ENCODE measurements at regions not wholly inside any gene's neighbourhood (a gene's known extent, or its start where the extent isn't known, plus 50 kb on each side); places are given as distances from the start of the nearest gene placed in this dataset.

- Mint-ChIP-seq H3K9me3 (peaks cover 11% of the 10 kb centered on the region), H3K27me3 (no peaks in the 10 kb centered on the region), H3K4me1 (ENCODE audit: low read depth) (no peaks in the 10 kb centered on the region), H3K27ac (no peak overlapping the region), H3K4me3 (no peak overlapping the region), H3K36me3 (ENCODE audit: low read depth) (no peaks in the 10 kb centered on the region)
- POLR2A ChIA-PET: no interaction called here
- intact Hi-C loops (cut with micrococcal nuclease): no loop called here
- DNase-seq: no peak
- CTCF ChIA-PET: no interaction called here
- no peak for ATAC-seq
- no peak for TF ChIP-seq CTCF (IDR thresholded peaks at IDR 0.05)
Measured at GRCh38 chr10:58885146-58885545, 291.3 kb upstream of the PHYHIPL start.

GRCh38 chr10:58885686-58886345, 290.6 kb upstream of the PHYHIPL start:
- no peak for ATAC-seq
- no peak for DNase-seq
- ChIA-PET CTCF (no interaction called here), POLR2A (interaction anchor here (1.0 kb wide), 1 partner anchor 409 kb away, joined by 3 read pairs; no protein-coding TSS in a partner anchor)
- intact Hi-C loops (cut with micrococcal nuclease): no loop called here
- Mint-ChIP-seq H3K36me3 (ENCODE audit: low read depth) (no peaks in the 10 kb centered on the region), H3K27me3 (no peaks in the 10 kb centered on the region), H3K9me3 (peaks cover 9% of the 10 kb centered on the region), H3K4me1 (ENCODE audit: low read depth) (no peaks in the 10 kb centered on the region), H3K27ac (no peak overlapping the region), H3K4me3 (no peak overlapping the region)
- no peak for TF ChIP-seq CTCF (IDR thresholded peaks at IDR 0.05)

GRCh38 chr10:58886406-58886805, 290.0 kb upstream of the PHYHIPL start:
- intact Hi-C loops (cut with micrococcal nuclease): no loop called here
- DNase-seq (no peak), ATAC-seq (no peak)
- Mint-ChIP-seq H3K4me3 (no peak overlapping the region), H3K9me3 (peaks cover 5% of the 10 kb centered on the region), H3K36me3 (ENCODE audit: low read depth) (no peaks in the 10 kb centered on the region), H3K27me3 (no peaks in the 10 kb centered on the region), H3K27ac (no peak overlapping the region), H3K4me1 (ENCODE audit: low read depth) (no peaks in the 10 kb centered on the region)
- ChIA-PET POLR2A (interaction anchor here (1.0 kb wide), 1 partner anchor 410 kb away, joined by 3 read pairs; no protein-coding TSS in a partner anchor), CTCF (no interaction called here)
- TF ChIP-seq CTCF (IDR thresholded peaks at IDR 0.05): no peak

- H3K4me1 Mint-ChIP-seq (ENCODE audit: low read depth): no peaks in the 10 kb centered on the region
- intact Hi-C loops (cut with micrococcal nuclease): no loop called here
- ChIA-PET CTCF (no interaction called here), POLR2A (no interaction called here)
- peaks cover 2% of the 10 kb centered on the region for H3K27me3 Mint-ChIP-seq
- H3K36me3 Mint-ChIP-seq (ENCODE audit: low read depth): no peaks in the 10 kb centered on the region
- no peak overlapping the region for H3K27ac Mint-ChIP-seq
- peaks cover under 1% of the 10 kb centered on the region for H3K9me3 Mint-ChIP-seq
- DNase-seq: no peak
- no peak for ATAC-seq
- no peak for TF ChIP-seq CTCF (IDR thresholded peaks at IDR 0.05)
- no peak overlapping the region for H3K4me3 Mint-ChIP-seq
Measured at GRCh38 chr10:58887474-58887873, 289.0 kb upstream of the PHYHIPL start.

- no peaks in the 10 kb centered on the region for H3K4me1 Mint-ChIP-seq (ENCODE audit: low read depth)
- no peak overlapping the region for H3K27ac Mint-ChIP-seq
- TF ChIP-seq CTCF (IDR thresholded peaks at IDR 0.05): no peak
- POLR2A ChIA-PET: no interaction called here
- no peak overlapping the region for H3K4me3 Mint-ChIP-seq
- H3K27me3 Mint-ChIP-seq: peaks cover 2% of the 10 kb centered on the region
- no peaks in the 10 kb centered on the region for H3K9me3 Mint-ChIP-seq
- DNase-seq (no peak), ATAC-seq (no peak)
- CTCF ChIA-PET: no interaction called here
- intact Hi-C loops (cut with micrococcal nuclease): no loop called here
- H3K36me3 Mint-ChIP-seq (ENCODE audit: low read depth): no peaks in the 10 kb centered on the region
Measured at GRCh38 chr10:58888957-58889356, 287.5 kb upstream of the PHYHIPL start.
